ENCODE measurements at regions not wholly inside any gene's neighbourhood (a gene's known extent, or its start where the extent isn't known, plus 50 kb on each side); places are given as distances from the start of the nearest gene placed in this dataset.

- no peak overlapping the region for H3K27ac ChIP-seq (ENCODE audit: low read depth, low read length)
- H3K27me3 Mint-ChIP-seq, result no peaks in the 10 kb centered on the region
- CTCF ChIA-PET (ENCODE audit: partially characterized antibody), result no interaction called here
- H3K27ac Mint-ChIP-seq, result no peak overlapping the region
- H3K4me3 ChIP-seq (ENCODE audit: low read length in 2 of 2), result no peak overlapping the region
- no peaks in the 10 kb centered on the region for H3K36me3 Mint-ChIP-seq
- H3K4me3 Mint-ChIP-seq, result no peak overlapping the region
- POLR2A ChIA-PET (ENCODE audit: partially characterized antibody), result no interaction called here
- peaks cover 0 to 8% of the 10 kb centered on the region in 2 donors for H3K9me3 ChIP-seq (ENCODE audit: control insufficient read depth in 1 of 2, low read length in 2 of 2)
- no peaks in the 10 kb centered on the region for H3K4me1 Mint-ChIP-seq
- H3K36me3 ChIP-seq (ENCODE audit: insufficient read depth, low read length), result no peaks in the 10 kb centered on the region
- DNase-seq, result no peak
- intact Hi-C loops (cut with micrococcal nuclease), result no loop called here
- H3K9me3 Mint-ChIP-seq, result peaks cover 2 to 29% (median 11%) of the 10 kb centered on the region in 8 donors
- H3K27me3 ChIP-seq (ENCODE audit: insufficient read depth, low read length), result no peaks in the 10 kb centered on the region
- H3K4me1 ChIP-seq (ENCODE audit: insufficient read depth, low read length), result no peaks in the 10 kb centered on the region
These were observed 436.7 kb upstream of the CDH9 start for GRCh38 chr5:27475063-27475462.

- Mint-ChIP-seq H3K27me3 (no peaks in the 10 kb centered on the region), H3K27ac (no peak overlapping the region), H3K4me3 (no peak overlapping the region), H3K36me3 (no peaks in the 10 kb centered on the region), H3K9me3 (peaks cover 2 to 27% (median 11%) of the 10 kb centered on the region in 8 donors), H3K4me1 (no peaks in the 10 kb centered on the region)
- CTCF ChIA-PET (ENCODE audit: partially characterized antibody), result no interaction called here
- H3K27ac ChIP-seq (ENCODE audit: low read depth, low read length), result no peak overlapping the region
- POLR2A ChIA-PET (ENCODE audit: partially characterized antibody), result no interaction called here
- H3K4me1 ChIP-seq (ENCODE audit: insufficient read depth, low read length), result no peaks in the 10 kb centered on the region
- DNase-seq, result no peak
- no peaks in the 10 kb centered on the region for H3K36me3 ChIP-seq (ENCODE audit: insufficient read depth, low read length)
- no peak overlapping the region for H3K4me3 ChIP-seq (ENCODE audit: low read length in 2 of 2)
- intact Hi-C loops (cut with micrococcal nuclease), result no loop called here
- H3K27me3 ChIP-seq (ENCODE audit: insufficient read depth, low read length), result no peaks in the 10 kb centered on the region
- peaks cover 0 to 8% of the 10 kb centered on the region in 2 donors for H3K9me3 ChIP-seq (ENCODE audit: control insufficient read depth in 1 of 2, low read length in 2 of 2)
These were observed 436.0 kb upstream of the CDH9 start for GRCh38 chr5:27474395-27474794.

- Histone ChIP-seq H3K9me3 (ENCODE audit: control insufficient read depth in 1 of 2, low read length in 2 of 2) (peaks cover 0 to 8% of the 10 kb centered on the region in 2 donors), H3K27ac (ENCODE audit: low read depth, low read length) (no peak overlapping the region), H3K4me1 (ENCODE audit: insufficient read depth, low read length) (no peaks in the 10 kb centered on the region), H3K4me3 (ENCODE audit: low read length in 2 of 2) (no peak overlapping the region), H3K27me3 (ENCODE audit: insufficient read depth, low read length) (no peaks in the 10 kb centered on the region), H3K36me3 (ENCODE audit: insufficient read depth, low read length) (no peaks in the 10 kb centered on the region)
- intact Hi-C loops (cut with micrococcal nuclease), result no loop called here
- Mint-ChIP-seq H3K27me3 (no peaks in the 10 kb centered on the region), H3K4me1 (no peaks in the 10 kb centered on the region), H3K36me3 (no peaks in the 10 kb centered on the region), H3K4me3 (no peak overlapping the region), H3K27ac (no peak overlapping the region), H3K9me3 (peaks cover 2 to 27% (median 11%) of the 10 kb centered on the region in 8 donors)
- POLR2A ChIA-PET (ENCODE audit: partially characterized antibody), result no interaction called here
- no peak for DNase-seq
- CTCF ChIA-PET (ENCODE audit: partially characterized antibody), result no interaction called here
These were observed 435.6 kb upstream of the CDH9 start for GRCh38 chr5:27474047-27474309.

- Mint-ChIP-seq H3K36me3 (no peaks in the 10 kb centered on the region), H3K27me3 (no peaks in the 10 kb centered on the region), H3K4me3 (no peak overlapping the region), H3K27ac (no peak overlapping the region), H3K9me3 (peaks cover 2 to 27% (median 11%) of the 10 kb centered on the region in 8 donors), H3K4me1 (no peaks in the 10 kb centered on the region)
- no peak for DNase-seq
- Histone ChIP-seq H3K27me3 (ENCODE audit: insufficient read depth, low read length) (no peaks in the 10 kb centered on the region), H3K9me3 (ENCODE audit: control insufficient read depth in 1 of 2, low read length in 2 of 2) (peaks cover 0 to 8% of the 10 kb centered on the region in 2 donors), H3K36me3 (ENCODE audit: insufficient read depth, low read length) (no peaks in the 10 kb centered on the region), H3K4me3 (ENCODE audit: low read length in 2 of 2) (no peak overlapping the region), H3K4me1 (ENCODE audit: insufficient read depth, low read length) (no peaks in the 10 kb centered on the region), H3K27ac (ENCODE audit: low read depth, low read length) (no peak overlapping the region)
- ChIA-PET CTCF (ENCODE audit: partially characterized antibody) (no interaction called here), POLR2A (ENCODE audit: partially characterized antibody) (no interaction called here)
- intact Hi-C loops (cut with micrococcal nuclease), result no loop called here
These were observed 435.1 kb upstream of the CDH9 start for GRCh38 chr5:27473307-27474046.

GRCh38 chr5:27472871-27473270 is 434.5 kb upstream of the CDH9 start:
- Histone ChIP-seq H3K27ac (ENCODE audit: low read depth, low read length) (no peak overlapping the region), H3K36me3 (ENCODE audit: insufficient read depth, low read length) (no peaks in the 10 kb centered on the region), H3K4me1 (ENCODE audit: insufficient read depth, low read length) (no peaks in the 10 kb centered on the region), H3K27me3 (ENCODE audit: insufficient read depth, low read length) (no peaks in the 10 kb centered on the region), H3K4me3 (ENCODE audit: low read length in 2 of 2) (no peak overlapping the region), H3K9me3 (ENCODE audit: control insufficient read depth in 1 of 2, low read length in 2 of 2) (peaks cover 0 to 8% of the 10 kb centered on the region in 2 donors)
- H3K27ac Mint-ChIP-seq, result no peak overlapping the region
- intact Hi-C loops (cut with micrococcal nuclease), result no loop called here
- no peaks in the 10 kb centered on the region for H3K4me1 Mint-ChIP-seq
- H3K9me3 Mint-ChIP-seq, result peaks cover 1 to 22% (median 10%) of the 10 kb centered on the region in 8 donors
- H3K36me3 Mint-ChIP-seq, result no peaks in the 10 kb centered on the region
- H3K4me3 Mint-ChIP-seq, result no peak overlapping the region
- no peaks in the 10 kb centered on the region for H3K27me3 Mint-ChIP-seq
- POLR2A ChIA-PET (ENCODE audit: partially characterized antibody), result no interaction called here
- CTCF ChIA-PET (ENCODE audit: partially characterized antibody), result no interaction called here
- DNase-seq, result no peak

GRCh38 chr5:27472000-27472763 is 433.8 kb upstream of the CDH9 start:
- Mint-ChIP-seq H3K9me3 (peaks cover 2 to 16% (median 9%) of the 10 kb centered on the region in 8 donors), H3K27ac (no peak overlapping the region), H3K4me1 (no peaks in the 10 kb centered on the region), H3K27me3 (no peaks in the 10 kb centered on the region), H3K4me3 (no peak overlapping the region), H3K36me3 (no peaks in the 10 kb centered on the region)
- intact Hi-C loops (cut with micrococcal nuclease), result no loop called here
- Histone ChIP-seq H3K9me3 (ENCODE audit: control insufficient read depth in 1 of 2, low read length in 2 of 2) (peaks cover 0 to 5% of the 10 kb centered on the region in 2 donors), H3K4me1 (ENCODE audit: insufficient read depth, low read length) (no peaks in the 10 kb centered on the region), H3K4me3 (ENCODE audit: low read length in 2 of 2) (no peak overlapping the region), H3K27ac (ENCODE audit: low read depth, low read length) (no peak overlapping the region), H3K36me3 (ENCODE audit: insufficient read depth, low read length) (no peaks in the 10 kb centered on the region), H3K27me3 (ENCODE audit: insufficient read depth, low read length) (no peaks in the 10 kb centered on the region)
- POLR2A ChIA-PET (ENCODE audit: partially characterized antibody), result no interaction called here
- CTCF ChIA-PET (ENCODE audit: partially characterized antibody), result no interaction called here
- no peak for DNase-seq

- no peak overlapping the region for H3K4me3 Mint-ChIP-seq
- H3K9me3 ChIP-seq (ENCODE audit: control insufficient read depth in 1 of 2, low read length in 2 of 2), result no peaks in the 10 kb centered on the region
- CTCF ChIA-PET (ENCODE audit: partially characterized antibody), result no interaction called here
- POLR2A ChIA-PET (ENCODE audit: partially characterized antibody), result no interaction called here
- no peaks in the 10 kb centered on the region for H3K36me3 Mint-ChIP-seq
- no peak overlapping the region for H3K4me3 ChIP-seq (ENCODE audit: low read length in 2 of 2)
- intact Hi-C loops (cut with micrococcal nuclease), result no loop called here
- DNase-seq, result no peak
- H3K27me3 Mint-ChIP-seq, result no peaks in the 10 kb centered on the region
- H3K27ac Mint-ChIP-seq, result no peak overlapping the region
- H3K27ac ChIP-seq (ENCODE audit: low read depth, low read length), result no peak overlapping the region
- no peaks in the 10 kb centered on the region for H3K36me3 ChIP-seq (ENCODE audit: insufficient read depth, low read length)
- H3K9me3 Mint-ChIP-seq, result peaks cover 0 to 16% (median 4%) of the 10 kb centered on the region in 8 donors
- H3K4me1 ChIP-seq (ENCODE audit: insufficient read depth, low read length), result no peaks in the 10 kb centered on the region
- no peaks in the 10 kb centered on the region for H3K27me3 ChIP-seq (ENCODE audit: insufficient read depth, low read length)
- no peaks in the 10 kb centered on the region for H3K4me1 Mint-ChIP-seq
These were observed 428.6 kb upstream of the CDH9 start for GRCh38 chr5:27466959-27467358.

All from CD4-positive, alpha-beta memory T cell (primary cell).